Hematopoietic multipotent progenitor cell treated with erythropoietin and hydrocortisone succinate and interleukin-3 and kit ligand, for 17 days (in vitro differentiated cells): ENCODE measurements at regions not wholly inside any gene's neighbourhood (a gene's known extent, or its start where the extent isn't known, plus 50 kb on each side); places are given as distances from the start of the nearest gene placed in this dataset.
A peak's percentile ranks its signal among the peaks of the same experiment; 100 is the strongest.

ENCODE experiments used
- DNase-seq: peaks from one replicate; pipeline ENCODE4 v3.0.0-alpha.2; 2015; ENCODE audit warnings: low spot score

DNA sequence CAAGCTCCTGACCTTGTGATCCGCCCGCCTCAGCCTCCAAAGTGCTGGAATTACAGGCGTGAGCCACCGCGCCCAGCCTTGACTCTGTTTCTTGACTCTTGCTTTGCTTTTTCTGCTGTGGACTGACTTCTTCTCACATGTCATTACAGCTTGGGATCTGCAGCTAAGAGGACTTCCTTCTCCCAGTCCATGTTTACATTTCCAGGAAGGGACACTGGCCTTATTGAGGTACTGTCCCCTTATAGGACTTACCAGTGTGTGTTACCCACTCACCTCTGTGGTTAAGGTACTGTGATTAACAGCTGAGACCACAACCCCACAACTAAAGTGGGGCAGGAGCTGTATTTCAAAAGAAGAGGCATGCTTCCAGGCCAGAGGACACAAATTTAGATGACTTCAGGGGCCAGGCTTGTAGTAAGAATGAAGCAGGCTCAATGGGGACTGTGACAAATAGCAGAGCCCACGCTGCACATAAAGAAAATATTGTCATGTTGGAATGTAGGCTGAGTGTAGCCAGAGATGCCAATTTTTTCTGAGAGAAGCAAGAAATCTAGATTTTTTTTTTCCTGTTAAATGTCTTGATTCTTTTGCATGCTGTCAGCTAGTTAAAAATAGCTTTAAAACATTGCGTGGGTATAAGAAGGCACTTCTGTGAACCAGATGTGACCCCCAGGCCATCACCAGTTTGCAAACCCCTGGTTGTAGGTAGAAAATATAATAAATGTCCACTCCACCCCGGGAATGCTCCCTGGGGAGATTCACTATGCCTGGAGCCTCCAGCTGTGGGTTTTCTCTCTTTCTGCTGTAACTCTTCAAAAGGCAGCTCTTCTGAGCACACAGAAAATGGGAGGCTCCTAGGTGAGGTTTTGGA lies 75.0 kb downstream of the PTPDC1 start:
- no peak for DNase-seq

DNA sequence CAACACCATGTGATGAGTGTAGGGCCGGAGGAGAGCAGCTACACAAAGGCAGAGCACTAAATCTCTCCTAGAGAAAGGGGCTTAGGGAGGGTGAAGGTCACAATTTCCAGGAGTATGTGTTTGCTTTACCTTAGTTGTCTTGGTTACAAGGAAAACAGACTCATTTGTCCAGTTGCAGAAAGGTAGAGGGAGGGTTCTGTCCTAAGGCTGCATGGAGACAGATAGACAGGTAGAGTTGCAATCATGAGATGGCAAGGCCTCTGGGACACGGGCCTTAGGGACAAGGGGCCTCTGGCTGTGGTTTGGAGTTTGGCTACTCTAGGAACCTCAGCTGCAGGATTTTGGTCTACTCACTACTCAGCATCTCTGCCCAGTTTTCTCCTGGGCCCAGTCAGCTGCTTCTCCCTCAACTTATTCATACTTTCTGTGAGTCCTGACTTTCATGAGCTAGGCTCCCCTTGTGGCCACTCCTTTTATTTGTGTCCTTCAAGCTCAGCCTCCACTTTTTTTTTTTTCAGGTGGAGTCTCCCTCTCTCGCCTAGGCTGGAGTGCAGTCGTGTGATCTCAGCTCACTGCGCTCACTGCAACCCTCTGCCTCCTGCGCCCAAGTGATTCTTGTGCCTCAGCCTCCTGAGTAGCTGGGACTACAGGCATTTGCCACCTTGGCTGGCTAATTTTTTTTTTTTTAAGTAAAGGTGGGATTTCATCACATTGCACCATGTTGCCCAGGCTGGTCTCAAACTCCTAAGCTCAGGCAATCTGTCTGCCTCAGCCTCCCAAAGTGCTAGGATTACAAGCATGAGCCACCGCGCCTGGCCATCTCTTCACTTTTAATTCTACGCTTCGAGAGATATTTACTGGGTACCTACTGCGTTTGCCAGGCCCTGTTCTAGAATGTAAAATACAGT lies 76.6 kb downstream of the PTPDC1 start:
- no peak for DNase-seq

GRCh38 chr9:94161673-94162072 lies 77.4 kb downstream of the PTPDC1 start:
- DNase-seq: no peak

GRCh38 chr9:94164806-94165549 lies 80.7 kb downstream of the PTPDC1 start:
- peak; percentile 13 for DNase-seq

GRCh38 chr9:94165592-94166235 lies 81.5 kb downstream of the PTPDC1 start:
- peak; percentile 97 for DNase-seq

DNA sequence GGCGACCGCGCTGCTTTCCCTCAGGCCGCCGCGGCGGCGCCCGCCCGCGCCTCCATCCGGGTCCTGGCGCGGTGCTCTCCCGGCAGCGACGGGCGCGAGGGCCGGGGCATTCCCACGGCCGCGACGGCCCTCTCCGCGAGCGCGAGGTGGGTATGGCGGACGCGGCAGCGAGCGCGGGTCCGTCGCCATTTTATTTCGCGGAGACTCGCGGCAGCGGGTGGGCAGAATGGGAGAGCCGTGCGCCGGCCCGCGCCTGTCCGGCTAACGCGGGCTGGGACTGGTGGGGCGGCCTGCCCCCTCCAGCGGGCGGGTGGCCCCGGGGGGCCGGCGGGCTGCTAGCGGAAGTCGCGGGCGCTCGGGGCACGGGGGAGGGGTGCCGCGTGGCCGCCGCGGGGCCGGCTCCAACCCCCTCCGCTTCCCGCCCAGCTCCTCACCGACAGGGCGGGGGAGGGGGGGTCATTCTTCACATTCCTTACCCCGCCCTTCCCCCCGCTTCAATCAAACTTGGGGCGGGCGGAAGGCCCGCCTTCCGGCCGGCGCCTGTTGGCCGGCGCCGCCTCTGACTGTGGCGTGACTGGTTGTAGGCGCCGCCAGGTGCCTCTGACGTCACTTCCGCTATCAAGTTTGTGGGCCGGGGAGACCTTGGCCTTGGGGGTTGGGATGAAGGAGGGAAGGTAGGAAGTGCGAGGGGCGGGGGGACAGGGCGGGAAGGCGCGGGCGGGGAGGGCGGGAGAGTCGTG lies 82.1 kb downstream of the PTPDC1 start:
- DNase-seq: peak; percentile 97

DNA sequence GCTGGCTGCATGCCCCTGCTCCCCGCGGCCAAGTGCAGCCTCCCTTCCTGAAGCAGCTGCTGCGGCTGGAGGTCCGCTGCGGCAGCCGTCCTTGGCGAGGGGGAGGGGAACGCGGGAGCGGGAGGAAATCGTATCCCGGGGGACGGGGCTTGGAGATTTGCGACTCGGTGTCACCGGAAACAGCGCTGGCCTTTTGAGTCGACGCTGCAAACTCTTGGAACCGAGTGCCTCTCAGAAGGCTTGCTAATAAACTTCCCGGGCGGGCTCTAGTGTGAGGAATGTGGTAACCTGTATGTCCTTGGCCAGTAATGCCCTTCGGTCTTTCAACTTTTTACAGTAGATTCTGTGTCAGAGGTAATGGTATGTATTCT lies 82.7 kb downstream of the PTPDC1 start:
- DNase-seq: no peak

DNA sequence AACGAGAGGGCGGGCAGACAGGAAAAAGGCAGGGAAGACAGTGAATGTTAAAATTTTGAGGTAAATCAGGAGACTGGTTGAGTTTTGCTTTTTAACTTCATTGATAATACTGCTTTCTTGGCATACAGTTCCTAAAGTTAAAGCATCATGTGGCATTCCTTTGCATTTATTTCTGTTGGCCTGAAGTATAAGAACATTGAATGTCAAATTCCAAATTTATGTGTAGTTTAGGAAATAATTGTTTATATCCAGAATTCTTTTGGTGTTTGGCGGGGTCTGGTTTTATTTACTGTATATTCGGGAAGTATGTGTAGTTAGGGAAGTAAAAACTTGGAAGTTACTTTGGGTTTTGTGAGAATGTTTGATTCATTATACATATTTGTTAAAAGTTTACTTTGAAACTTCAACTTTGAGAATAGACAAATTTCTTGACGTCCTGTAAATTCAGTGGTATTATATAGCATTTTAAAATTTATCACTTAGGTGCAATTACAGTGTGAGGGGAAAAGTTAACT lies 83.2 kb downstream of the PTPDC1 start:
- DNase-seq: no peak

- DNase-seq: no peak
These were observed 84.1 kb downstream of the PTPDC1 start for GRCh38 chr9:94168203-94169000.

- DNase-seq: no peak
These were observed 85.7 kb downstream of the PTPDC1 start for GRCh38 chr9:94169968-94170367.

DNA sequence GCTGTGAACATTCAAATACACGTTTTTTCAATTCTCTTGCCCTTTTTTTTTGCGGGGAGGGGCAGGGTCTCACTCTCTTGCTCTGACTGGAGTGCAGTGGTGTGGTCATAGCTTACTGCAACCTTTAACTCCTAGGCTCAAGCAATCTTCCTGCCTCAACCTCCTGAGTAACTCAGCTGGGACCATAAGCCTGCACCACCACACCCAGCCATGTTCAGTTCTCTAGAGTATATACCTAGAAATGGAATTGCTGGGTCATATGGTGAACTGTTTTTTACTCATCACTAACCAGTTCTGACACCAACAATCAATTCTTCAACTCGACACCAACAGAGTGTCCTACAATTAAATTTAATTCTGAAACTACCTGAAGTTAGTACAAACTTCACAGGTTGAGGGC lies 85.5 kb upstream of the ZNF169 start:
- no peak for DNase-seq

GRCh38 chr9:94174164-94174563 lies 84.9 kb upstream of the ZNF169 start:
- no peak for DNase-seq

DNA sequence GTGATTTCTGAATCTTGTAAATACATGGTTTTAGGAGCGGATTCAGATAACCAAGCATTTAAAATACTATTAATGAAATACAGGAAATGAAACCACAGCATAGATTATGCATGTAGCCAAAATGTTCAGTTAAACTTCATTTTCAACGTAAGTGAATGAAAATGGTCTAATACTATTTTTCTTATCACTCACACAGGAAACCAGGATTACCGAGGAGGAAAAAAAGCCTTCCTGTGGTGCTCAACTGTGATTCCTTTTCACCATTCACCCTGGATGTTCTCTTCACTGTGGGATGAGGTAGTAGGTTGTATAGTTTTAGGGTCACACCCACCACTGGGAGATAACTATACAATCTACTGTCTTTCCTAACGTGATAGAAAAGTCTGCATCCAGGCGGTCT lies 83.4 kb upstream of the ZNF169 start:
- DNase-seq: no peak

DNA sequence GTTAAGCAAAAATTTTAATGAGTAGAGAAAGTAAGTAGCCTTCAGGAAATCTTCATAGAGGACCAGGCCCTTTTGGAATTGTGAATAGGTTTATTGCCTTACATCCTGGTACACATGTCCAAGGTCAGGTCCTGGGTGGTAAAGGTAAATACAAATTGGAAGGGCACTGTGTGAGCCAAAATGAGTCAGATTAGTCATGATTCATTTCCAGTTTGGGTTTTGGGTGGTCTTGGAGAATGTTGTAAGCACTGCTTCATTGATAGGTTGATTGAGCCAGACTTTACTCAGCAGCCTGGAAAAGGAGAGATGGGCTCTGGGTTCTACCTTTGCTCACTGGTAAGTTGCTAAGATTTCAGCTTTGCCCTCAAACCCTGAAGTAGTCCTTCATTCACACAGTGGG lies 82.5 kb upstream of the ZNF169 start:
- no peak for DNase-seq

- DNase-seq: no peak
These were observed 80.2 kb upstream of the ZNF169 start for GRCh38 chr9:94178927-94179326.

GRCh38 chr9:94181408-94182181 lies 77.5 kb upstream of the ZNF169 start:
- no peak for DNase-seq

DNA sequence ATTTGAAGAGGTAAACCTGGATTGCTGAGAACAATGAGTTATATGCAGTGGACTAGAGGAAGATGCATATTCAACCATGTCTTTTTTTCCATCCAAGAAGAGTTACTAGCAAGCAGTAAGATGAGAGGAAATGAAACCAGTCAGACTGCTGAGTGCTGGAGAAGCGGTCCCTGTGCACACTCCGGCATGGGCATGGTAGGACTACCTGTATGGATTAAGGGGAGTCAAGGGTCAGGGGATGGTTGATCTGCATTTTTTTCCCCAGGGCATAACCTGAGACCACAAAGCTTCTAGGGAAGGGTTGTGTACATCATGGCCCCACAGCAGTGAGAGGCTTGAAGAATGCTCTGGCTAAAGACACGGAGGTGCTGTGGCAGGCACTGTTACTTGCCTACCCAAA lies 76.6 kb upstream of the ZNF169 start:
- DNase-seq: no peak

DNA sequence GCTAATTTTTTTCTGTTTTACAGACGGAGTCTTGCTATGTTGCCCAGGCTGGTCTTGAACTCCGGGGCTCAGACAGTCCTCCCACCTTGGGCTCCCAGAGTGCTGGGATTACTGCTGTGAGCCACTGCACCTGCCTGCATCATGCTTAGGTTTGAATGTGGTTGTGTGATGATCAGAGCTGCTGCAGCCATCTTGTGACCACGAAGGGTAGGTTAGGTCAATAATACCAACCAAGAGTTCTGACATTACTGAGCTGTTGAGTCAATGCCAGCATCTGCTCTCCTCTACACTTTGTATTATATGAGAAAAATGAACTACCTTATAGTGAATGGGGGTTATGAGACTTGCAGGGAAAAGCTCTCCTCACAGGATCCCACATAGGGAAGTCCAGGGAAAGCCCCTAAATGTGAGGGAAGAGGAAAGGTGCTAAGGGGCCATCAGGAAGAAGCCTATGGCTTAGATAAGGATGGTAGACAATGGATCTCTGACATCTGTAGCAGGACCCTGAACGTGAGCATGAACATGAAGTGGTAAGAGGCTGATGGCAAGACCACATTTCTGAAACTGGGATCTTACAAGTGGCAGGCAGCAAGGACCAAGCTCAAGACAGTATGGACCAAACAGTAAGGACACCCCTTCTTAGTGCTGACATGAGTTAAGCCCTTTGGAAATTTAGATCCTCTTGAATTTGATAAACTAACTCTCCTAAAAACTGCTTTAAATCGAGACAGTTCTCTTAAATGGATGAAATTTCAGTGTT lies 75.7 kb upstream of the ZNF169 start:
- no peak for DNase-seq

DNA sequence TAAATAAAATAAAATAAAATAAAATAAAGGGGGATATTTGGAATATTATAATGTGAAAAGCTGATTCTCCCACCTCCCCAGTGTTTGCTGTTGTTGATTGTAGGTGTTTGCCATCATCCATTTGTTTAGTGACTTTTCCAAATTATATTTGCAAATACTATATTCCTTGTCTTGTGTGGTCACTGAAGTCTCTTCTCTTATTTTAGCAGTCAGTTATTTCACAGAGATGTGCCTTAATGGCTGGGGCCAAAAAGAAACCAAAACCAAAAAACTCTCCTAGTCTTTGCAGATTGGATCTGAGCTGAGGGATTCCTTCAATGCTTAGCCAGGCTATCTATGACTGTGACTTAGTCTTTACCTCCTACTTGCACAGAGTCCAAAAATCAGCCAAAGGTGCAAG lies 70.9 kb upstream of the ZNF169 start:
- DNase-seq: no peak
